ENCODE measurements at regions not wholly inside any gene's neighbourhood (a gene's known extent, or its start where the extent isn't known, plus 50 kb on each side); places are given as distances from the start of the nearest gene placed in this dataset.

DNA sequence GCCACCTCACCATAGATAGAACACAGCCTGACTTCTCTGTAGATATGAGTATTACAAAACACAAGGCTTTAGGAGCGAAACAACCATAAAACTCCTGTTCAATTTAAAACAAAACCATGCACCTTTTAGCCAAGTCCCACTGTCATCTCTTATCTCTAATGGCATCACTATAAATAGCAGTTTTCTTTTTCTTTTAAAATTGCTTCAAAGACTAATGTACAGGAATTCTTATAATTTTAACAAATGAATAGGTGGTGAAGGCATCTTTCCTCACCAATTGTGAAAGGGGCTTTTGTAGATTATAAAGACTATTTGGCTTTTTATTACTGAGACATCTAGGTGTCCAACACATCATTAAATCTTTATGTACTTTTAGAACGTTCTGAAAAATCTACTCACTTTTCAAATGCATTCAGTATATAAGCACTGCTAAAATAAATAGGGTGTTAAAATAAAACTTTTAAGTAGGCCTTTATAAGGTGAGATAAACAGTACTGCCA, 205.7 kb upstream of the GRM3 start:
- H2AFZ ChIP-seq (ENCODE audit: insufficient read depth, low read length, poor library complexity) = no peak overlapping the region
- H3K79me2 ChIP-seq (ENCODE audit: control insufficient read depth, insufficient read depth, low read length, poor library complexity) = no peaks in the 10 kb centered on the region
- no peaks in the 10 kb centered on the region for H3K27me3 ChIP-seq (ENCODE audit: insufficient read depth, low read length)
- no peaks in the 10 kb centered on the region for H3K36me3 ChIP-seq (ENCODE audit: control insufficient read depth in 1 of 2, insufficient read depth in 2 of 2, low read length in 2 of 2)
- no peak for DNase-seq
- no peak overlapping the region for H3K4me3 ChIP-seq (ENCODE audit: low read depth, low read length)
- no peak overlapping the region for H2BK12ac ChIP-seq (ENCODE audit: low read length)
- no peak overlapping the region for H3K27ac ChIP-seq (ENCODE audit: low read depth, low read length)
- no peak overlapping the region for H3K23ac ChIP-seq (ENCODE audit: low read length)
- no peak overlapping the region for H4K8ac ChIP-seq (ENCODE audit: low read depth, low read length)
- no peak overlapping the region for H2BK5ac ChIP-seq (ENCODE audit: low read depth, low read length, poor library complexity)
- H4K12ac ChIP-seq (ENCODE audit: low read depth, low read length) = no peak overlapping the region
- no peak overlapping the region for H3K4me2 ChIP-seq (ENCODE audit: low read length)
- no peaks in the 10 kb centered on the region for H3K9me3 ChIP-seq (ENCODE audit: insufficient read depth, low read depth, low read length)
- H3K4ac ChIP-seq (ENCODE audit: low read depth, low read length) = no peak overlapping the region
- no peak overlapping the region for H3K14ac ChIP-seq (ENCODE audit: low read length)
- H2AK5ac ChIP-seq (ENCODE audit: low read length) = no peak overlapping the region
- H4K91ac ChIP-seq (ENCODE audit: low read depth, low read length) = no peak overlapping the region
- H3K79me1 ChIP-seq (ENCODE audit: low read length) = no peaks in the 10 kb centered on the region
- WGBS (ENCODE audit: extremely low coverage, insufficient coverage, insufficient read length) = no CpG with 5 or more reads among the region's 2 CpGs
- H3K18ac ChIP-seq (ENCODE audit: low read length) = no peak overlapping the region
- H3K9ac ChIP-seq (ENCODE audit: low read length) = no peak overlapping the region
- H3K4me1 ChIP-seq (ENCODE audit: control insufficient read depth in 1 of 2, insufficient read depth in 2 of 2, low read length in 2 of 2) = no peaks in the 10 kb centered on the region
- H2BK120ac ChIP-seq (ENCODE audit: insufficient read depth, low read length, poor library complexity) = no peak overlapping the region

DNA sequence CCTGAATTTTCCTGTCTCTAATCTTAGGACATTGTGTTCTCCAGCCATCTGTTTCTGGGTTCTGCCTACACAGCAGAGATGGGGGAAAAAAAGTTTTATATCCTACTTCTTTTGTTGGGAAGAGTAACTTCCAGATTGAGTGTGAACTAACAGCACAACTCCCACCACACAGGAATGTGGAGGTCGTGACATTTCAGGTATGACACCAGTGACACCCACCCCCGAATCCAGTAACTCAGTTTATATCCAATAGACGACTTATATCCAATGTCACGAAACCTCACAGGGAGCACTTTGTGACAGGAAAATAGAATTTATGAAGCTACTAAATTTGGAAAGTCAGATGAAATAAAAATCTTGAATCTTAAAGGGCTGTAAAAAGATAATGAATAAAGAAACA, 211.9 kb upstream of the GRM3 start:
- no peaks in the 10 kb centered on the region for H3K4me1 ChIP-seq (ENCODE audit: control insufficient read depth in 1 of 2, insufficient read depth in 2 of 2, low read length in 2 of 2)

DNA sequence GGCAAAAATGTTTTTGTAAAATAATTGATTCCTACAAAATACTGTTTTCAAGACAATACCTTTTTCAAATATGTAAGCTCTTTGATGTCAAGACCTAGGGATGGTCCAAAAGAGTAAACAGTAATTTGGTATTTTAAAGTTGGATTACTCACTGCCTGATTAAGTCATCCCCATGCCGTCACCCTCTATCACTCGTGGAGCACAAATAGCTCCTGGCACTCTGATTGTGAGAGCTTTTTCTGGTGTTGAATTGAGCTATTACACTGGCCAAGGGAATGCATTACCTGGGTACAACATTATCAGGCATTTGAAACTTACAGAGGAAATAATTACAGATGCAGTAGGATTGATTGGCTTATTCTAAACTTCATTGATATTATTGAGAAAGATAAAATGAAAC, 231.9 kb upstream of the GRM3 start:
- no peak overlapping the region for H3K9ac ChIP-seq (ENCODE audit: low read length)
- no peak overlapping the region for H3K23ac ChIP-seq (ENCODE audit: low read length)
- no peak overlapping the region for H2AFZ ChIP-seq (ENCODE audit: insufficient read depth, low read length, poor library complexity)
- H3K18ac ChIP-seq (ENCODE audit: low read length) = no peak overlapping the region
- H3K4ac ChIP-seq (ENCODE audit: low read depth, low read length) = no peak overlapping the region
- no CpG with 5 or more reads among the region's 2 CpGs for WGBS (ENCODE audit: extremely low coverage, insufficient coverage, insufficient read length)
- H3K27ac ChIP-seq (ENCODE audit: low read depth, low read length) = no peak overlapping the region
- H3K79me2 ChIP-seq (ENCODE audit: control insufficient read depth, insufficient read depth, low read length, poor library complexity) = no peaks in the 10 kb centered on the region
- no peak overlapping the region for H4K12ac ChIP-seq (ENCODE audit: low read depth, low read length)
- H3K4me3 ChIP-seq (ENCODE audit: low read depth, low read length) = no peak overlapping the region
- DNase-seq = no peak
- no peaks in the 10 kb centered on the region for H3K9me3 ChIP-seq (ENCODE audit: insufficient read depth, low read depth, low read length)
- no peaks in the 10 kb centered on the region for H3K79me1 ChIP-seq (ENCODE audit: low read length)
- H2AK5ac ChIP-seq (ENCODE audit: low read length) = no peak overlapping the region
- no peak overlapping the region for H3K14ac ChIP-seq (ENCODE audit: low read length)
- no peaks in the 10 kb centered on the region for H3K27me3 ChIP-seq (ENCODE audit: insufficient read depth, low read length)
- H2BK12ac ChIP-seq (ENCODE audit: low read length) = no peak overlapping the region
- no peak overlapping the region for H4K8ac ChIP-seq (ENCODE audit: low read depth, low read length)
- H2BK120ac ChIP-seq (ENCODE audit: insufficient read depth, low read length, poor library complexity) = no peak overlapping the region
- no peak overlapping the region for H3K4me2 ChIP-seq (ENCODE audit: low read length)
- no peaks in the 10 kb centered on the region for H3K4me1 ChIP-seq (ENCODE audit: control insufficient read depth in 1 of 2, insufficient read depth in 2 of 2, low read length in 2 of 2)
- H4K91ac ChIP-seq (ENCODE audit: low read depth, low read length) = no peak overlapping the region
- H2BK5ac ChIP-seq (ENCODE audit: low read depth, low read length, poor library complexity) = no peak overlapping the region
- no peaks in the 10 kb centered on the region for H3K36me3 ChIP-seq (ENCODE audit: control insufficient read depth in 1 of 2, insufficient read depth in 2 of 2, low read length in 2 of 2)

More for the DNA sequence above, 211.9 kb upstream of the GRM3 start:
- Histone ChIP-seq H3K4me3 (ENCODE audit: low read depth, low read length) (no peak overlapping the region), H4K8ac (ENCODE audit: low read depth, low read length) (no peak overlapping the region), H3K4me2 (ENCODE audit: low read length) (no peak overlapping the region), H3K27ac (ENCODE audit: low read depth, low read length) (no peak overlapping the region), H3K79me2 (ENCODE audit: control insufficient read depth, insufficient read depth, low read length, poor library complexity) (no peaks in the 10 kb centered on the region), H3K14ac (ENCODE audit: low read length) (no peak overlapping the region), H2BK5ac (ENCODE audit: low read depth, low read length, poor library complexity) (no peak overlapping the region), H3K27me3 (ENCODE audit: insufficient read depth, low read length) (no peaks in the 10 kb centered on the region), H4K12ac (ENCODE audit: low read depth, low read length) (no peak overlapping the region), H2BK12ac (ENCODE audit: low read length) (no peak overlapping the region), H3K36me3 (ENCODE audit: control insufficient read depth in 1 of 2, insufficient read depth in 2 of 2, low read length in 2 of 2) (no peaks in the 10 kb centered on the region), H3K79me1 (ENCODE audit: low read length) (no peaks in the 10 kb centered on the region), H2AK5ac (ENCODE audit: low read length) (no peak overlapping the region), H2BK120ac (ENCODE audit: insufficient read depth, low read length, poor library complexity) (no peak overlapping the region), H4K91ac (ENCODE audit: low read depth, low read length) (no peak overlapping the region), H3K9ac (ENCODE audit: low read length) (no peak overlapping the region), H2AFZ (ENCODE audit: insufficient read depth, low read length, poor library complexity) (no peak overlapping the region), H3K23ac (ENCODE audit: low read length) (no peak overlapping the region), H3K9me3 (ENCODE audit: insufficient read depth, low read depth, low read length) (no peaks in the 10 kb centered on the region), H3K4ac (ENCODE audit: low read depth, low read length) (no peak overlapping the region), H3K18ac (ENCODE audit: low read length) (no peak overlapping the region)
- no CpG with 5 or more reads among the region's 4 CpGs for WGBS (ENCODE audit: extremely low coverage, insufficient coverage, insufficient read length)
- no peak for DNase-seq

DNA sequence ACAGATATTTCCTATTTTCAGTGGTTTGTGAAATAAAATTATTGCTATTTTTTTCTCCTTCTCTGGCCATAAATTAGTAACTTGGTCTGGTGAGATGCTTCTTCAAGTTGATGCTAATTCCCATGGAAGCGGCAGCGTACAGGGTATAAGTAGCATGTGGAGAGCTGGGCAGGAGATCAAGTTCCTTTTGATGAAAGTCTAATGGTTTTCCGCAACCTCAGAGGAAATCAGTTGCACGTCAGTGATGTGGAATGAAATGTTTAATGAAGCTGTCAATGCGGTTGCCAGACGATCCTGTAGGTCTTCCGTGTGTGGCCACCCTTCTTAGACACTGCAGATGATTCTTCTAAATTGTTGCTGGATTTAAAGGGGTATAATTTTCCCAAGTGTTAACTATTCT, 236.4 kb upstream of the GRM3 start:
- H3K4ac ChIP-seq (ENCODE audit: low read depth, low read length) = no peak overlapping the region
- H2BK5ac ChIP-seq (ENCODE audit: low read depth, low read length, poor library complexity) = no peak overlapping the region
- no peak overlapping the region for H2BK12ac ChIP-seq (ENCODE audit: low read length)
- no peaks in the 10 kb centered on the region for H3K4me1 ChIP-seq (ENCODE audit: control insufficient read depth in 1 of 2, insufficient read depth in 2 of 2, low read length in 2 of 2)
- H3K9me3 ChIP-seq (ENCODE audit: insufficient read depth, low read depth, low read length) = no peaks in the 10 kb centered on the region
- H3K27me3 ChIP-seq (ENCODE audit: insufficient read depth, low read length) = no peaks in the 10 kb centered on the region
- no peak overlapping the region for H4K91ac ChIP-seq (ENCODE audit: low read depth, low read length)
- no peak overlapping the region for H3K18ac ChIP-seq (ENCODE audit: low read length)
- H3K36me3 ChIP-seq (ENCODE audit: control insufficient read depth in 1 of 2, insufficient read depth in 2 of 2, low read length in 2 of 2) = no peaks in the 10 kb centered on the region
- DNase-seq = no peak
- no peak overlapping the region for H2AFZ ChIP-seq (ENCODE audit: insufficient read depth, low read length, poor library complexity)
- WGBS (ENCODE audit: extremely low coverage, insufficient coverage, insufficient read length) = no CpG with 5 or more reads among the region's 7 CpGs
- no peak overlapping the region for H3K9ac ChIP-seq (ENCODE audit: low read length)
- no peak overlapping the region for H3K4me3 ChIP-seq (ENCODE audit: low read depth, low read length)
- H3K79me1 ChIP-seq (ENCODE audit: low read length) = no peaks in the 10 kb centered on the region
- H3K27ac ChIP-seq (ENCODE audit: low read depth, low read length) = no peak overlapping the region
- H4K12ac ChIP-seq (ENCODE audit: low read depth, low read length) = no peak overlapping the region
- H3K4me2 ChIP-seq (ENCODE audit: low read length) = no peak overlapping the region
- H4K8ac ChIP-seq (ENCODE audit: low read depth, low read length) = no peak overlapping the region
- no peak overlapping the region for H2BK120ac ChIP-seq (ENCODE audit: insufficient read depth, low read length, poor library complexity)
- no peak overlapping the region for H3K14ac ChIP-seq (ENCODE audit: low read length)
- H3K23ac ChIP-seq (ENCODE audit: low read length) = no peak overlapping the region
- no peaks in the 10 kb centered on the region for H3K79me2 ChIP-seq (ENCODE audit: control insufficient read depth, insufficient read depth, low read length, poor library complexity)
- H2AK5ac ChIP-seq (ENCODE audit: low read length) = no peak overlapping the region

Measured in trophoblast cell (in vitro differentiated cells and primary cell).